GM23248 (cell line): ENCODE measurements at regions not wholly inside any gene's neighbourhood (a gene's known extent, or its start where the extent isn't known, plus 50 kb on each side); places are given as distances from the start of the nearest gene placed in this dataset.
A peak's percentile ranks its signal among the peaks of the same experiment; 100 is the strongest.

Source experiments
- DNase-seq: peaks from one replicate; pipeline ENCODE4 v3.0.0-alpha.2; 2015
- H2AFZ ChIP-seq: fragments of 200-600 bp; sonication (generic); 2 replicates; pipeline ENCODE4 v1.6.1; 2016; ENCODE audit warnings: antibody characterized with exemption
- H3F3A ChIP-seq: fragments of 200-600 bp; sonication (generic); 2 replicates; pipeline ENCODE4 v1.6.1; 2016; ENCODE audit warnings: mild to moderate bottlenecking, antibody characterized with exemption, mixed run types; ENCODE audit not compliant: insufficient read depth
- H3K27ac ChIP-seq: fragments of 200-600 bp; sonication (generic); 2 replicates; pipeline ENCODE4 v1.5.1; 2016; ENCODE audit warnings: mild to moderate bottlenecking
- H3K27me3 ChIP-seq: fragments of 200-600 bp; sonication (generic); replicated peaks from 2 replicates; pipeline ENCODE4 v1.6.1; 2016; ENCODE audit warnings: mild to moderate bottlenecking; ENCODE audit not compliant: insufficient read depth
- H3K36me3 ChIP-seq: fragments of 200-600 bp; sonication (generic); 2 replicates; pipeline ENCODE4 v1.6.1; 2016; ENCODE audit warnings: low read depth, mild to moderate bottlenecking
- H3K4me1 ChIP-seq: fragments of 200-600 bp; sonication (generic); 2 replicates; pipeline ENCODE4 v1.6.1; 2016; ENCODE audit warnings: mild to moderate bottlenecking; ENCODE audit not compliant: insufficient read depth
- H3K4me2 ChIP-seq: fragments of 200-600 bp; sonication (generic); one replicate; pipeline ENCODE4 v1.6.1; 2016; ENCODE audit warnings: mild to moderate bottlenecking; ENCODE audit not compliant: unreplicated experiment
- H3K4me3 ChIP-seq: fragments of 200-600 bp; sonication (generic); 2 replicates; pipeline ENCODE4 v1.5.1; 2016; ENCODE audit warnings: mild to moderate bottlenecking
- H3K79me2 ChIP-seq: fragments of 200-600 bp; sonication (generic); 2 replicates; pipeline ENCODE4 v1.6.1; 2016; ENCODE audit warnings: mild to moderate bottlenecking; ENCODE audit not compliant: insufficient read depth
- H3K9ac ChIP-seq: fragments of 200-600 bp; sonication (generic); 2 replicates; pipeline ENCODE4 v1.6.1; 2016; ENCODE audit warnings: mild to moderate bottlenecking
- H3K9me2 ChIP-seq: fragments of 200-600 bp; sonication (generic); 2 replicates; pipeline ENCODE4 v1.6.1; 2016; ENCODE audit warnings: mixed run types, mild to moderate bottlenecking, moderate library complexity; ENCODE audit not compliant: insufficient read depth
- H3K9me3 ChIP-seq: fragments of 200-600 bp; sonication (generic); one replicate; pipeline ENCODE4 v1.6.1; 2017; ENCODE audit warnings: low read depth
- H4K20me1 ChIP-seq: fragments of 200-600 bp; sonication (generic); 2 replicates; pipeline ENCODE4 v1.6.0; 2016; ENCODE audit not compliant: insufficient read depth
- EZH2 ChIP-seq: fragments of 200-600 bp; sonication (generic); IDR thresholded peaks from 2 replicates; pipeline ENCODE4 v1.6.1; 2018; ENCODE audit warnings: antibody characterized with exemption, mild to moderate bottlenecking; ENCODE audit not compliant: insufficient read depth, poor library complexity, severe bottlenecking
- EZH2phosphoT487 ChIP-seq: fragments of 200-600 bp; sonication (generic); IDR thresholded peaks from 2 replicates; pipeline ENCODE4 v1.6.1; 2018; ENCODE audit warnings: antibody characterized with exemption, moderate library complexity, mild to moderate bottlenecking, low read depth; ENCODE audit not compliant: insufficient read depth
- WGBS, 2 experiments: methylation state at CpG; one replicate each; pipeline ENCODE4 v1.1.6; 2015 to 2017; ENCODE audit warnings: low lambda C conversion rate in 2 of 2, low coverage in 1 of 2; ENCODE audit errors: missing lambda C conversion rate in 2 of 2; 5-methylcytosine and 5-hydroxymethylcytosine counted together
- in situ Hi-C: fragments of 300-500 bp; cut with MboI; formaldehyde crosslinking; loops from 2 replicates; pipeline ENCODE4 v1.15.0; 2020

DNA sequence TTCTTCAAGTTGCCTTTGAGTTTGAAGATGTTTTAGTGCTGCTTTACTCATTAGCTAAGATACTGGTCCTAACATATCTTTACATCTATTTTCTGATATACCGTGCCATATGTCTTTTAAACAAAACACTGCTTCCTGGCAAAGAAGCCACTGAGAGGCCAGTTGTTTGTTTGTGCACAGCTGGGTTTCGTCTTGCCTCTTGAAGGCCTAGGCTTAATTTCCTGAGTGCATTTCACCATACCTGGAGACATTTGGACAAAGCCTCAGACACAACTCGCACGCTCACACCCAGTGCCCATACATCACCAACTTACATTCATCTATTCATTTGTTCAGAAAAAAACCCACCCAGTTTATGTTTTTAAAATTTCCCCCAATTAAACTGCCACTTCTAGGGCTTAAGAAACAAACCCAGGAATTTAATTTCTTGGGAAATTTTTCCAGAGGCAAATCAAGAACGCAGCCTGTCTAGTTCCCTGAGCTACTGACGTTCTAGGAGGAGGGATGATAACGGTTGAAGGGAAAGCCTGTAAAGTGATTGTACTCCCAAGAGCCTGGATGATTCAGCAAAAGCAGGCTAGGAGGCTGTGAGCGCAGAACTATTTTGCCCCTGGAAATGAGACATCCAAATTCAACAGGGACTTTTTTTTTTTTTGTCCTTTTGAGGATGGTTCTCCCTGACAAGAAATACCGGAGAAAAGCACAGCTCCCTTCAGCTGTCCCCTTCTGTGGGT lies 77.7 kb downstream of the OLIG3 start:
- Histone ChIP-seq H3K4me3 (no peak overlapping the region), H3K36me3 (no peaks in the 10 kb centered on the region), H3K9me2 (no peaks in the 10 kb centered on the region), H3K27me3 (peaks cover 25% of the 10 kb centered on the region), H3F3A (peaks cover 10% of the 10 kb centered on the region; the same call in 1 of the 2 replicates), H3K4me2 (no peak overlapping the region), H4K20me1 (no peaks in the 10 kb centered on the region), H3K9me3 (no peaks in the 10 kb centered on the region), H3K27ac (no peak overlapping the region), H2AFZ (no peak overlapping the region), H3K79me2 (no peaks in the 10 kb centered on the region), H3K9ac (no peak overlapping the region), H3K4me1 (no peaks in the 10 kb centered on the region)
- no peak for TF ChIP-seq EZH2
- no peak for TF ChIP-seq EZH2phosphoT487
- in situ Hi-C loops: no loop called here
- 79 to 80% methylated on average over 9 of the region's 9 CpGs for WGBS, 2 experiments
- DNase-seq: peak; percentile 23

DNA sequence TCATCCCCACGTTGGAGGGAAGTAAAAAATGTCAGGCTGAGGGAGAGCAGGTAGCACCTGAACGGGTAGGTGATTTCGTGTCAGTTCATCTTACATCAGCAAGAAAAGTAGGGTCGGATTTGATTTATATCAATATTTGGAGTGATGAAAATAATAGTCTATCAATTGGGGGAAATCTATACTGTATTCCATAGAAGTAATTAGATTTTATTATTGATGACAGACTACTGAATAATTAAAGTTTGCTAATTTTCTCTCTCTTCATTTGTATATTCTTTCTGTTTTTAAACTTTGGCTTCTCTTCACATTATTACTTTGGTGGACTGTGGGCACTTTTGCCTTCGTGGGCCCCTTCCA lies 78.4 kb downstream of the OLIG3 start:
- H3K4me1 ChIP-seq: no peaks in the 10 kb centered on the region
- peaks cover 10% of the 10 kb centered on the region; the same call in 1 of the 2 replicates for H3F3A ChIP-seq
- no peak for TF ChIP-seq EZH2phosphoT487
- TF ChIP-seq EZH2: no peak
- in situ Hi-C loops: no loop called here
- DNase-seq: no peak
- no peak overlapping the region for H3K9ac ChIP-seq
- 18 to 22% methylated on average over 5 of the region's 5 CpGs for WGBS, 2 experiments
- H4K20me1 ChIP-seq: no peaks in the 10 kb centered on the region
- no peaks in the 10 kb centered on the region for H3K9me3 ChIP-seq
- peak overlapping the region; percentile 80; the same call in 1 of the 2 replicates for H3K4me3 ChIP-seq
- H3K79me2 ChIP-seq: no peaks in the 10 kb centered on the region
- H2AFZ ChIP-seq: peak overlapping the region; percentile 93
- H3K4me2 ChIP-seq: no peak overlapping the region
- no peak overlapping the region for H3K27ac ChIP-seq
- no peaks in the 10 kb centered on the region for H3K9me2 ChIP-seq
- peaks cover 28% of the 10 kb centered on the region for H3K27me3 ChIP-seq
- no peaks in the 10 kb centered on the region for H3K36me3 ChIP-seq

DNA sequence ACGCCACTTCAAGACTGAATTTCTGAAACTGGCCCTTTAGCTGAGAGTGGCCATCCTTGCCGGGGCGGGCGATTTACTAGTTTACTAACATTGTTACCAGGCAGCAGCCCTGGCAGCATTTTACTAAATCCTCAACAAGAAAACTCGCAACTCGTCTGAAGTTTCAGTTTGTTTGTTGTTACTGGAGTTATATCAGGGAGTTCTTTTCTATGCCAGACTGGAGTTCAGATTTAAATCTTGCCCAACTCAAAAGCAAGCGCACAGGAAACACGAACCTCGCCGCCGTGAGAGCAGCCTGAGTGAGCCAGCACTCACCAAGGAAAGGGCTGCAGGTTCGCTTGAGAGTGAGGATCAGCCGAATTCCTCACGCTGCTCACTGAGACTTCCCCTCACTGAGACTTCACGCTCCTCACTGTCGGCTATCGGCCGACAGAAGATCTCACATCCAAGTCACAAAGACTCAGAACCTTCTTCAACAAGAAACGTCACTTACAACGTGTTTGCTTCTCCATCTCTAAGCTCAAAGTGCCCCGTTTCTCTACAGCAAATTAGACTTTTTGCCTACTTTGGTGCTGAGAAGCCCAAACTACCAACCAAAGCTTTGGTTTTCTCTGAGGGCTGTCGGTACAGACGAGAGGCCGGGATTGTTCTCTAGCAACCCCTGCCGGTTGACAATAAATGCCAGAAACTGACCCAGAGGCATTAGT lies 78.9 kb downstream of the OLIG3 start:
- Histone ChIP-seq H3K9me3 (no peaks in the 10 kb centered on the region), H4K20me1 (no peaks in the 10 kb centered on the region), H3F3A (peaks cover 10% of the 10 kb centered on the region; the same call in 1 of the 2 replicates), H3K27me3 (peaks cover 28% of the 10 kb centered on the region), H3K9me2 (no peaks in the 10 kb centered on the region), H2AFZ (peak overlapping the region; percentile 93), H3K79me2 (no peaks in the 10 kb centered on the region), H3K4me1 (no peaks in the 10 kb centered on the region), H3K4me3 (peak overlapping the region; percentile 80), H3K36me3 (no peaks in the 10 kb centered on the region), H3K4me2 (peak overlapping the region; percentile 95), H3K27ac (peak overlapping the region; percentile 43), H3K9ac (peak overlapping the region; percentile 68)
- peak; percentile 87 for DNase-seq
- TF ChIP-seq EZH2phosphoT487: no peak
- no peak for TF ChIP-seq EZH2
- in situ Hi-C loops: no loop called here
- 1 to 3% methylated on average over 25 of the region's 25 CpGs for WGBS, 2 experiments

DNA sequence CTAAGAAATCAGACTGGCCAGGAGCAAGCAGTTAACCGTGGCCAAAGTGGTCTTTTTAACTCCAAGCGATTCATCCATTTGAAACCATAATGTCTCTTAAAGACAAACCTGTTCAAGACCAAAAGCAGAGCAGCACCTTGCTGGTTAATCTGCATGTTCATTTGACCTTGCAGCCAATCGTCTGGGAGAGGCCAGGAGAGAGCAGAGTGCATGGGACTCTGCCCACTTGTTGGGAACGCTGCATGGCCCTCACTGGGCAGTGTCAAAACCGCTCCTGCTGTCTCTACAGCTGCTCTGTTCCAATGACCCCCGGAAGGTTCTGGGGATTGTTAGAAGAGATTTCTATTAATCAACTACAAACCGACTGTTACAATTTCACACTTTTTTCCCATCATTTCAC lies 79.6 kb downstream of the OLIG3 start:
- Histone ChIP-seq H3K27ac (no peak overlapping the region), H3K4me3 (peak overlapping the region; percentile 80), H3K27me3 (peaks cover 31% of the 10 kb centered on the region), H3K79me2 (no peaks in the 10 kb centered on the region), H3K36me3 (no peaks in the 10 kb centered on the region), H2AFZ (peak overlapping the region; percentile 93; the same call in 1 of the 2 replicates), H3K4me2 (peak overlapping the region; percentile 95), H3F3A (peaks cover 10% of the 10 kb centered on the region; the same call in 1 of the 2 replicates), H3K9ac (peak overlapping the region; percentile 68), H3K9me3 (no peaks in the 10 kb centered on the region), H4K20me1 (no peaks in the 10 kb centered on the region), H3K9me2 (no peaks in the 10 kb centered on the region), H3K4me1 (no peaks in the 10 kb centered on the region)
- WGBS, 2 experiments: 30 to 32% methylated on average over 7 of the region's 7 CpGs
- TF ChIP-seq EZH2: no peak
- TF ChIP-seq EZH2phosphoT487: no peak
- no peak for DNase-seq
- in situ Hi-C loops: no loop called here
